ENCODE measurements at regions not wholly inside any gene's neighbourhood (a gene's known extent, or its start where the extent isn't known, plus 50 kb on each side); places are given as distances from the start of the nearest gene placed in this dataset.

DNA sequence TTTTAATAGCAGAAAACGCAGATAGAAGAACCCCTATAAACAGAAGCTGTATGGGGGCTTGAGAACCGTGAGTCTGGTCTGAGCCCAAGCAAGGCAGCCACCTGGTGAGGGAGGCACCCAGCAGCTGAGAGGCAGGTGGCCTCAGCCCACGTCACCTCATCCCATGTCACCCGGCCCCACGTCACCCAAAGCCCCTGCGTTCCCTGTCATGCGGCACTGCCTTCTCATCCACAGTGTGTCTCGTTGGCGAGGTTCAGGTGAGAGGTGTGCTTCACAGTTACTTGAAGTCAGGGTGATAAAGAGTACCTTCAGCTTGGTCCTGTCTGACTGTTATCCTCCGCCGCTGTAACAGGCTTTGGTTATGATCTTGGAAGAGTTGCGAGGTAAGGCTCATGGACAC, 80.6 kb upstream of the IRX4 start:
- Histone ChIP-seq H3K4me2 (ENCODE audit: low read length) (no peak overlapping the region), H3K27ac (ENCODE audit: low read depth, low read length) (no peak overlapping the region)
- ATAC-seq: no peak

DNA sequence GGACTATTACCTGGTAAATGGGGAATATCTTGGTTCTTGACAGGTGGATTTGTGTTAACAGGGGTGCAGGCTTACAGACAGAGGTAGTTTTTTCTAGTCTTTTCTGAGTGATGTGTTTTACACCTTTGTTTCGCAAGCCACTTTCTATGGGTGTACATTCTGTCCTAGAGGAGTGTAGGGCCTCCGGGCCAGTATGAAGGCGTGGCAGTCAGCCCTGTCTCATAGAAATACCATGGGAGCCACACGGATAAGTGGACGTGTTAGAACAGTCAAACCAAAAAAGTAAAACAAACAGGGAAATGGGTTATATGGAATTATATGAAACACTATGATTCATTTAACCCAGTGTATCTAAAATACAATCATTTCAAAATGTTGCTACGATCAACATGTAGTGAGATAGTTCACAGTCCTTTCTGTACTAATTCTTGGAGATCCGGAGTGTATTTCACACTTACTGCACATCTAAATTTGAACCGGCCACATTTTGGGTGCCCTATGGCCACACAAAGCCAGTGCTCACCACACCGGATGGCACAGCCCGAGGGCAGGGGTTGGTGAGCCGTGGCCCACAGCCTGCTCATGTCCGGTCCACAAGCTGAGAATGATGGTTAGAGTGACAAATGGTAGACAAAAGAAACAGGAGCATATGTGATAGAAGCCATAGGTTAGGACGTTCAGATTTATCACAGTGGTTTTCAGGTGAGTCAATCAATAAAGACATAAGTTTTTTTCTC, 80.1 kb upstream of the IRX4 start:
- Histone ChIP-seq H3K79me2 (ENCODE audit: insufficient read depth, low read length) (no peaks in the 10 kb centered on the region), H3K27me3 (ENCODE audit: insufficient read depth, low read length) (peaks cover 35% of the 10 kb centered on the region), H3K9me3 (ENCODE audit: control insufficient read depth in 1 of 2, insufficient read depth in 1 of 2, low read depth in 1 of 2, low read length in 2 of 2) (no peaks in the 10 kb centered on the region), H3K9me2 (ENCODE audit: insufficient read depth) (no peaks in the 10 kb centered on the region), H3K36me3 (ENCODE audit: control insufficient read depth in 1 of 2, insufficient read depth in 2 of 2, low read length in 2 of 2) (no peaks in the 10 kb centered on the region), H3K9ac (ENCODE audit: low read length) (no peak overlapping the region), H3K4me1 (ENCODE audit: control insufficient read depth in 1 of 2, insufficient read depth in 2 of 2, low read length in 2 of 2) (no peaks in the 10 kb centered on the region), H4K20me1 (ENCODE audit: insufficient read depth) (no peaks in the 10 kb centered on the region), H3K27ac (ENCODE audit: low read depth, low read length) (no peak overlapping the region), H3K4me3 (replicated peaks in 1 of 2; ENCODE audit: low read depth in 1 of 2, low read length in 2 of 2) (no peak overlapping the region), H3K4me2 (ENCODE audit: low read length) (no peak overlapping the region), H2AFZ (ENCODE audit: low read depth, low read length, poor library complexity, severe bottlenecking) (no peak overlapping the region)
- ChIA-PET CTCF (no interaction called here), POLR2A (no interaction called here), RAD21 (ENCODE audit: low non-redundant PET in 1 of 2, low total read pairs in 2 of 2, uncharacterized antibody in 2 of 2, unreplicated experiment in 2 of 2) (no interaction called here)
- ATAC-seq (no peak), DNase-seq (ENCODE audit: low read depth, low spot score) (no peak)
- intact Hi-C loops (cut with micrococcal nuclease): no loop called here
- BruUV-seq (replicated peaks): no TSS peak
- no peak for TF ChIP-seq TCF7L2 (IDR thresholded peaks at IDR 0.05; ENCODE audit: borderline replicate concordance, extremely low read depth, insufficient read depth, insufficient read length)
- no peak for TF ChIP-seq SIN3A (IDR thresholded peaks at IDR 0.05; ENCODE audit: low read depth)
- TF ChIP-seq, protein P1, sequence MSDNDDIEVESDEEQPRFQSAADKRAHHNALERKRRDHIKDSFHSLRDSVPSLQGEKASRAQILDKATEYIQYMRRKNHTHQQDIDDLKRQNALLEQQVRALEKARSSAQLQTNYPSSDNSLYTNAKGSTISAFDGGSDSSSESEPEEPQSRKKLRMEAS (IDR thresholded peaks at IDR 0.05): no peak
- TF ChIP-seq ZNF274 (IDR thresholded peaks at IDR 0.05; ENCODE audit: low read depth, low read length): no peak
- TF ChIP-seq EZH2 (IDR thresholded peaks at IDR 0.05): no peak
- TF ChIP-seq SP1 (IDR thresholded peaks at IDR 0.05; ENCODE audit: low read depth): no peak
- no peak for TF ChIP-seq ELF1 (IDR thresholded peaks at IDR 0.05; ENCODE audit: borderline replicate concordance, low read depth)
- TF ChIP-seq YY1 (IDR thresholded peaks at IDR 0.05; ENCODE audit: extremely low read depth, insufficient replicate concordance, low read depth, low read length): no peak
- no peak for TF ChIP-seq EGR1 (IDR thresholded peaks at IDR 0.05; ENCODE audit: low read depth)
- TF ChIP-seq ZFX (IDR thresholded peaks at IDR 0.05): no peak
- TF ChIP-seq, protein P2, sequence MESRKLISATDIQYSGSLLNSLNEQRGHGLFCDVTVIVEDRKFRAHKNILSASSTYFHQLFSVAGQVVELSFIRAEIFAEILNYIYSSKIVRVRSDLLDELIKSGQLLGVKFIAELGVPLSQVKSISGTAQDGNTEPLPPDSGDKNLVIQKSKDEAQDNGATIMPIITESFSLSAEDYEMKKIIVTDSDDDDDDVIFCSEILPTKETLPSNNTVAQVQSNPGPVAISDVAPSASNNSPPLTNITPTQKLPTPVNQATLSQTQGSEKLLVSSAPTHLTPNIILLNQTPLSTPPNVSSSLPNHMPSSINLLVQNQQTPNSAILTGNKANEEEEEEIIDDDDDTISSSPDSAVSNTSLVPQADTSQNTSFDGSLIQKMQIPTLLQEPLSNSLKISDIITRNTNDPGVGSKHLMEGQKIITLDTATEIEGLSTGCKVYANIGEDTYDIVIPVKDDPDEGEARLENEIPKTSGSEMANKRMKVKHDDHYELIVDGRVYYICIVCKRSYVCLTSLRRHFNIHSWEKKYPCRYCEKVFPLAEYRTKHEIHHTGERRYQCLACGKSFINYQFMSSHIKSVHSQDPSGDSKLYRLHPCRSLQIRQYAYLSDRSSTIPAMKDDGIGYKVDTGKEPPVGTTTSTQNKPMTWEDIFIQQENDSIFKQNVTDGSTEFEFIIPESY (IDR thresholded peaks at IDR 0.05; ENCODE audit: extremely low read depth, insufficient replicate concordance, low read length): no peak
- TF ChIP-seq FOSL1 (IDR thresholded peaks at IDR 0.05; ENCODE audit: low read depth): no peak
- TF ChIP-seq SRF (IDR thresholded peaks at IDR 0.05; ENCODE audit: low read depth): no peak
- TF ChIP-seq, protein P3, sequence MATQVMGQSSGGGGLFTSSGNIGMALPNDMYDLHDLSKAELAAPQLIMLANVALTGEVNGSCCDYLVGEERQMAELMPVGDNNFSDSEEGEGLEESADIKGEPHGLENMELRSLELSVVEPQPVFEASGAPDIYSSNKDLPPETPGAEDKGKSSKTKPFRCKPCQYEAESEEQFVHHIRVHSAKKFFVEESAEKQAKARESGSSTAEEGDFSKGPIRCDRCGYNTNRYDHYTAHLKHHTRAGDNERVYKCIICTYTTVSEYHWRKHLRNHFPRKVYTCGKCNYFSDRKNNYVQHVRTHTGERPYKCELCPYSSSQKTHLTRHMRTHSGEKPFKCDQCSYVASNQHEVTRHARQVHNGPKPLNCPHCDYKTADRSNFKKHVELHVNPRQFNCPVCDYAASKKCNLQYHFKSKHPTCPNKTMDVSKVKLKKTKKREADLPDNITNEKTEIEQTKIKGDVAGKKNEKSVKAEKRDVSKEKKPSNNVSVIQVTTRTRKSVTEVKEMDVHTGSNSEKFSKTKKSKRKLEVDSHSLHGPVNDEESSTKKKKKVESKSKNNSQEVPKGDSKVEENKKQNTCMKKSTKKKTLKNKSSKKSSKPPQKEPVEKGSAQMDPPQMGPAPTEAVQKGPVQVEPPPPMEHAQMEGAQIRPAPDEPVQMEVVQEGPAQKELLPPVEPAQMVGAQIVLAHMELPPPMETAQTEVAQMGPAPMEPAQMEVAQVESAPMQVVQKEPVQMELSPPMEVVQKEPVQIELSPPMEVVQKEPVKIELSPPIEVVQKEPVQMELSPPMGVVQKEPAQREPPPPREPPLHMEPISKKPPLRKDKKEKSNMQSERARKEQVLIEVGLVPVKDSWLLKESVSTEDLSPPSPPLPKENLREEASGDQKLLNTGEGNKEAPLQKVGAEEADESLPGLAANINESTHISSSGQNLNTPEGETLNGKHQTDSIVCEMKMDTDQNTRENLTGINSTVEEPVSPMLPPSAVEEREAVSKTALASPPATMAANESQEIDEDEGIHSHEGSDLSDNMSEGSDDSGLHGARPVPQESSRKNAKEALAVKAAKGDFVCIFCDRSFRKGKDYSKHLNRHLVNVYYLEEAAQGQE (IDR thresholded peaks at IDR 0.05; ENCODE audit: low read depth): no peak
- TF ChIP-seq, protein P4, sequence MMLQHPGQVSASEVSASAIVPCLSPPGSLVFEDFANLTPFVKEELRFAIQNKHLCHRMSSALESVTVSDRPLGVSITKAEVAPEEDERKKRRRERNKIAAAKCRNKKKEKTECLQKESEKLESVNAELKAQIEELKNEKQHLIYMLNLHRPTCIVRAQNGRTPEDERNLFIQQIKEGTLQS (IDR thresholded peaks at IDR 0.05): no peak

More for the DNA sequence above, 80.6 kb upstream of the IRX4 start:
- no peaks in the 10 kb centered on the region for H4K20me1 ChIP-seq (ENCODE audit: insufficient read depth)
- ChIA-PET CTCF (no interaction called here), RAD21 (ENCODE audit: low non-redundant PET in 1 of 2, low total read pairs in 2 of 2, uncharacterized antibody in 2 of 2, unreplicated experiment in 2 of 2) (no interaction called here), POLR2A (no interaction called here)
- H3K27me3 ChIP-seq (ENCODE audit: insufficient read depth, low read length): peaks cover 35% of the 10 kb centered on the region
- no peak for DNase-seq (ENCODE audit: low read depth, low spot score)
- no peaks in the 10 kb centered on the region for H3K4me1 ChIP-seq (ENCODE audit: control insufficient read depth in 1 of 2, insufficient read depth in 2 of 2, low read length in 2 of 2)
- H3K79me2 ChIP-seq (ENCODE audit: insufficient read depth, low read length): no peaks in the 10 kb centered on the region
- H3K4me3 ChIP-seq (replicated peaks in 1 of 2; ENCODE audit: low read depth in 1 of 2, low read length in 2 of 2): no peak overlapping the region
- H3K9me2 ChIP-seq (ENCODE audit: insufficient read depth): no peaks in the 10 kb centered on the region
- no peak for TF ChIP-seq ZFX (IDR thresholded peaks at IDR 0.05)
- H3K9ac ChIP-seq (ENCODE audit: low read length): no peak overlapping the region
- no peaks in the 10 kb centered on the region for H3K9me3 ChIP-seq (ENCODE audit: control insufficient read depth in 1 of 2, insufficient read depth in 1 of 2, low read depth in 1 of 2, low read length in 2 of 2)
- intact Hi-C loops (cut with micrococcal nuclease): no loop called here
- no peak overlapping the region for H2AFZ ChIP-seq (ENCODE audit: low read depth, low read length, poor library complexity, severe bottlenecking)
- no peaks in the 10 kb centered on the region for H3K36me3 ChIP-seq (ENCODE audit: control insufficient read depth in 1 of 2, insufficient read depth in 2 of 2, low read length in 2 of 2)
- no TSS peak for BruUV-seq (replicated peaks)

Data from HCT116 (cell line).